Liver (tissue), 8 donors: ENCODE measurements at regions not wholly inside any gene's neighbourhood (a gene's known extent, or its start where the extent isn't known, plus 50 kb on each side); places are given as distances from the start of the nearest gene placed in this dataset.

Source experiments
- DNase-seq: peaks from one replicate; pipeline ENCODE4 v3.0.0-alpha.2; 2017; ENCODE audit warnings: low spot score
- H3K27ac ChIP-seq, 2 donors: one replicate each; pipeline ENCODE4 v1.7.0; 2013; ENCODE audit warnings: inconsistent platforms in 2 of 2, low read length in 2 of 2, control low read depth in 1 of 2, low read depth in 1 of 2, mild to moderate bottlenecking in 1 of 2
- H3K27me3 ChIP-seq, 4 donors: one replicate each; pipeline versions ENCODE4 v1.6.1 to v1.7.0; 2013; ENCODE audit warnings: low read length in 3 of 4, inconsistent platforms in 1 of 4, mild to moderate bottlenecking in 1 of 4, moderate library complexity in 1 of 4; ENCODE audit not compliant: control insufficient read depth in 4 of 4, insufficient read depth in 4 of 4
- H3K36me3 ChIP-seq, 4 donors: one replicate each; pipeline versions ENCODE4 v1.6.1 to v1.7.0; 2013; ENCODE audit warnings: low read length in 3 of 4, mild to moderate bottlenecking in 3 of 4, low read depth in 1 of 4, moderate library complexity in 1 of 4; ENCODE audit not compliant: control insufficient read depth in 4 of 4, insufficient read depth in 3 of 4
- H3K4me1 ChIP-seq, 4 donors: one replicate each; pipeline versions ENCODE4 v1.6.1 to v1.7.0; 2013; ENCODE audit warnings: low read length in 3 of 4, mild to moderate bottlenecking in 3 of 4, moderate library complexity in 1 of 4; ENCODE audit not compliant: control insufficient read depth in 4 of 4, insufficient read depth in 4 of 4
- H3K4me3 ChIP-seq, 3 donors: one replicate each; pipeline versions ENCODE4 v1.6.1 to v1.7.0; 2013; ENCODE audit warnings: low read length in 3 of 3, control low read depth in 1 of 3, low read depth in 1 of 3, mild to moderate bottlenecking in 1 of 3
- H3K9ac ChIP-seq, 2 donors: one replicate each; pipeline ENCODE4 v1.7.0; 2013; ENCODE audit warnings: low read length in 2 of 2, mild to moderate bottlenecking in 2 of 2, moderate library complexity in 2 of 2, control low read depth in 1 of 2, low read depth in 1 of 2
- H3K9me3 ChIP-seq, 4 donors: one replicate each; pipeline versions ENCODE4 v1.6.1 to v1.7.0; 2013; ENCODE audit warnings: low read length in 3 of 4; ENCODE audit not compliant: control insufficient read depth in 4 of 4
- CTCF ChIP-seq: fragments of 150-350 bp; IDR thresholded peaks from 2 replicates; pipeline ENCODE4 v1.5.1; 2017; ENCODE audit warnings: improper control_type of control experiment, low read depth, low read length; ENCODE audit not compliant: missing input control
- FOXA1 ChIP-seq: IDR thresholded peaks from 2 replicates; pipeline ENCODE4 v1.6.1; 2016; ENCODE audit warnings: antibody characterized with exemption
- FOXA2 ChIP-seq: IDR thresholded peaks from 2 replicates; pipeline ENCODE4 v1.6.1; 2016; ENCODE audit warnings: antibody characterized with exemption
- HNF4A ChIP-seq, 2 donors: conservative IDR thresholded peaks; 2 replicates each; pipeline ENCODE4 v1.6.1; 2016; ENCODE audit warnings: antibody characterized with exemption in 2 of 2, mild to moderate bottlenecking in 2 of 2
- RXRA ChIP-seq, 2 donors: IDR thresholded peaks; 2 replicates each; pipeline ENCODE4 v1.6.1; 2017 to 2018; ENCODE audit warnings: antibody characterized with exemption in 2 of 2, mild to moderate bottlenecking in 1 of 2
- ZBTB33 ChIP-seq: IDR thresholded peaks from 2 replicates; pipeline ENCODE4 v1.6.1; 2016; ENCODE audit warnings: antibody characterized with exemption
- WGBS: extraction: QIAGEN DNeasy Blood & Tissue Kit; methylation state at CpG from one replicate; pipeline ENCODE4 v1.1.7; 2013; 5-methylcytosine and 5-hydroxymethylcytosine counted together
- donor health status: healthy.
- donor health status: healthy.
- donor health status: healthy.
- donor health status: healthy.
- donor health status: healthy.

GRCh38 chr3:29227307-29227706 is 53.6 kb upstream of the RBMS3 start:
- no peaks in the 10 kb centered on the region for H3K9me3 ChIP-seq
- DNase-seq: no peak
- TF ChIP-seq ZBTB33 (no peak), RXRA (IDR thresholded peaks at IDR 0.05) (no peak), FOXA2 (no peak), HNF4A (conservative IDR thresholded peaks at IDR 0.05) (no peak), CTCF (no peak), FOXA1 (no peak)
- H3K4me1 ChIP-seq: no peaks in the 10 kb centered on the region
- no peaks in the 10 kb centered on the region for H3K36me3 ChIP-seq
- H3K27ac ChIP-seq: no peak overlapping the region
- peaks cover 0 to 2% (median 0%) of the 10 kb centered on the region in 4 donors for H3K27me3 ChIP-seq
- WGBS: 22% methylated on average over 1 of the region's 1 CpG
- H3K4me3 ChIP-seq: no peak overlapping the region
- H3K9ac ChIP-seq: no peak overlapping the region
